ENCODE measurements at regions not wholly inside any gene's neighbourhood (a gene's known extent, or its start where the extent isn't known, plus 50 kb on each side); places are given as distances from the start of the nearest gene placed in this dataset.

- Histone ChIP-seq H3K79me1 (ENCODE audit: insufficient read depth, low read depth, low read length, poor library complexity, severe bottlenecking) (no peaks in the 10 kb centered on the region), H3K4me2 (ENCODE audit: insufficient read depth, insufficient read length, low read length) (peak overlapping the region; percentile 12), H3K14ac (ENCODE audit: insufficient read depth, low read length) (no peak overlapping the region), H3K79me2 (ENCODE audit: insufficient read depth, low read length) (no peaks in the 10 kb centered on the region), H3K27ac (ENCODE audit: insufficient read length, low read depth, low read length) (peak overlapping the region; percentile 86), H3K4me1 (ENCODE audit: insufficient read depth, low read length) (no peaks in the 10 kb centered on the region; the same call in 1 of the 2 replicates), H4K5ac (ENCODE audit: insufficient read length, low read depth, low read length) (no peak overlapping the region), H2BK20ac (ENCODE audit: low read depth, low read length, poor library complexity, severe bottlenecking) (peak overlapping the region; percentile 75), H2AK5ac (ENCODE audit: insufficient read length, low read length) (no peak overlapping the region), H3K56ac (ENCODE audit: insufficient read length, low read depth, low read length) (no peak overlapping the region), H2BK5ac (ENCODE audit: insufficient read length, low read length) (peak overlapping the region; percentile 53), H3K27me3 (ENCODE audit: insufficient read depth, low read length) (no peaks in the 10 kb centered on the region), H2BK15ac (ENCODE audit: low read depth, low read length) (no peak overlapping the region), H3K18ac (ENCODE audit: insufficient read length, low read depth, low read length) (no peak overlapping the region), H3K23ac (ENCODE audit: insufficient read length, low read depth, low read length) (no peak overlapping the region), H4K20me1 (ENCODE audit: control insufficient read depth, insufficient read depth, insufficient read length) (no peaks in the 10 kb centered on the region), H3K9ac (ENCODE audit: extremely low read depth, insufficient read length, low read length) (peak overlapping the region; percentile 3), H4K8ac (replicated peaks; ENCODE audit: insufficient read length, low read depth, low read length) (no peak overlapping the region), H3T11ph (ENCODE audit: low read length) (no peak overlapping the region), H3K23me2 (ENCODE audit: insufficient read length, low read depth, low read length, poor library complexity, severe bottlenecking) (no peaks in the 10 kb centered on the region), H2AFZ (ENCODE audit: low read length) (peak overlapping the region; percentile 14), H2BK120ac (ENCODE audit: low read depth, low read length, poor library complexity, severe bottlenecking) (no peak overlapping the region), H2BK12ac (ENCODE audit: insufficient read length, low read depth, low read length) (no peak overlapping the region), H3K9me3 (ENCODE audit: control insufficient read depth, low read depth, low read length) (no peaks in the 10 kb centered on the region), H4K91ac (ENCODE audit: insufficient read length, low read depth, low read length) (no peak overlapping the region), H3K4ac (ENCODE audit: low read depth, low read length) (no peak overlapping the region)
- no peak for DNase-seq
- peak overlapping the region in 2 of 3 experiments; percentile 92 to 95; a peak in 4 of 7 replicates for H3K27ac Mint-ChIP-seq
- H3K4me3 Mint-ChIP-seq = no peak overlapping the region
- no peaks in the 10 kb centered on the region for H3K27me3 Mint-ChIP-seq (ENCODE audit: low read depth)
- no CpG with 5 or more reads among the region's 5 CpGs for WGBS (ENCODE audit: extremely low coverage, insufficient read length, low lambda C conversion rate)
- TF ChIP-seq CTCF (conservative IDR thresholded peaks at IDR 0.05) = no peak
- H3K9me3 Mint-ChIP-seq = no peaks in the 10 kb centered on the region
- H3K4me1 Mint-ChIP-seq = peaks cover 19 to 22% of the 10 kb centered on the region in 2 experiments
- H3K36me3 Mint-ChIP-seq (ENCODE audit: insufficient read depth in 1 of 3, low read depth in 3 of 3) = no peaks in the 10 kb centered on the region; a peak in 3 of 7 replicates
These were observed 568.2 kb upstream of the ZP4 start for GRCh38 chr1:238458899-238459298.
